H1 (cell line): ENCODE measurements at regions not wholly inside any gene's neighbourhood (a gene's known extent, or its start where the extent isn't known, plus 50 kb on each side); places are given as distances from the start of the nearest gene placed in this dataset.

Experiments used
- CREB1 ChIP-seq: IDR thresholded peaks from 2 replicates; pipeline ENCODE4 v1.6.1; 2012; ENCODE audit warnings: inconsistent platforms
- EZH2 ChIP-seq: fragments of 200-600 bp; sonication (generic); IDR thresholded peaks from 2 replicates; pipeline ENCODE4 v1.7.1; 2012; ENCODE audit warnings: low read depth, mild to moderate bottlenecking, moderate library complexity, low read length, inconsistent platforms; ENCODE audit not compliant: severe bottlenecking
- RXRA ChIP-seq: IDR thresholded peaks from 2 replicates; pipeline ENCODE4 v1.6.1; 2011; ENCODE audit warnings: low read depth, mild to moderate bottlenecking, low read length, moderate library complexity; ENCODE audit not compliant: insufficient read depth
- SIN3A ChIP-seq, 2 experiments: IDR thresholded peaks in 1 of 2; conservative IDR thresholded peaks in 1 of 2; 2 replicates each; pipeline ENCODE4 v1.6.1; 2011 to 2012; ENCODE audit warnings: low read length in 2 of 2, improper control_type of control experiment in 1 of 2, low read depth in 1 of 2, mild to moderate bottlenecking in 1 of 2
- TF ChIP-seq, protein P1 (sequence below): IDR thresholded peaks from 2 replicates; pipeline ENCODE4 v1.6.1; 2012; ENCODE audit warnings: low read length, inconsistent platforms

DNA sequence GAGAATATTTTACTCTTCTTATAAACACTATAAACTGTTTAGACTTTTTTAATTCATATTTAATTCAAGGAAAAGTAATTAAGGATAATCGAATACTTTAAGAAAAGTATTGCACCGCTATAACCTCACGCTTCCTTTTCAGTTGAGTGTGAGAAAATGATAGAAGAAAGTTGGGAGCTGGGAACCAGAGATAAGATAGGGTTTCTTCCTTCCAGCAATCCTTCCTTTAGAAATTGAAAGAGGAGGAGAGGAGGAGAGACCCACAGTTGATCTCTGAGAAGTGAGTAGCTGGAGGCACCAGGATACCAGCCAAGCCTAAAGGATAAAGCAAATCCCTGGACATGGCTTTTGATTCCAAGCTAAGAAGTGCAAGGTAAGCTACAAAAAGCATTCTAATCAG is 242.3 kb upstream of the NOCT start (continued):
- TF ChIP-seq EZH2 (no peak), SIN3A (conservative IDR thresholded peaks at IDR 0.05 in 1 of 2, IDR thresholded peaks at IDR 0.05 in 1 of 2; ENCODE audit: low read depth in 1 of 2, low read length in 2 of 2) (no peak), CREB1 (no peak), RXRA (no peak)
- TF ChIP-seq, protein P1, sequence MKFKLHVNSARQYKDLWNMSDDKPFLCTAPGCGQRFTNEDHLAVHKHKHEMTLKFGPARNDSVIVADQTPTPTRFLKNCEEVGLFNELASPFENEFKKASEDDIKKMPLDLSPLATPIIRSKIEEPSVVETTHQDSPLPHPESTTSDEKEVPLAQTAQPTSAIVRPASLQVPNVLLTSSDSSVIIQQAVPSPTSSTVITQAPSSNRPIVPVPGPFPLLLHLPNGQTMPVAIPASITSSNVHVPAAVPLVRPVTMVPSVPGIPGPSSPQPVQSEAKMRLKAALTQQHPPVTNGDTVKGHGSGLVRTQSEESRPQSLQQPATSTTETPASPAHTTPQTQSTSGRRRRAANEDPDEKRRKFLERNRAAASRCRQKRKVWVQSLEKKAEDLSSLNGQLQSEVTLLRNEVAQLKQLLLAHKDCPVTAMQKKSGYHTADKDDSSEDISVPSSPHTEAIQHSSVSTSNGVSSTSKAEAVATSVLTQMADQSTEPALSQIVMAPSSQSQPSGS = no peak
